Hepatocyte (in vitro differentiated cells): ENCODE measurements at regions not wholly inside any gene's neighbourhood (a gene's known extent, or its start where the extent isn't known, plus 50 kb on each side); places are given as distances from the start of the nearest gene placed in this dataset.

Experiments used
- DNase-seq: peaks from one replicate; pipeline ENCODE4 v3.0.0-alpha.2; 2016; ENCODE audit warnings: low spot score
- H2AFZ ChIP-seq: fragments of 200-600 bp; sonication (generic); 2 replicates; pipeline ENCODE4 v1.6.0; 2016; ENCODE audit warnings: antibody characterized with exemption, mild to moderate bottlenecking
- H3K27ac ChIP-seq: fragments of 200-600 bp; sonication (generic); 2 replicates; pipeline ENCODE4 v1.5.1; 2016; ENCODE audit warnings: mild to moderate bottlenecking
- H3K27me3 ChIP-seq: fragments of 200-600 bp; sonication (generic); 2 replicates; pipeline ENCODE4 v1.6.1; 2016
- H3K36me3 ChIP-seq: fragments of 200-600 bp; sonication (generic); replicated peaks from 2 replicates; pipeline ENCODE4 v1.5.1; 2016; ENCODE audit warnings: low read depth; ENCODE audit not compliant: insufficient read depth
- H3K4me1 ChIP-seq: fragments of 200-600 bp; sonication (generic); 2 replicates; pipeline ENCODE4 v1.5.1; 2016; ENCODE audit warnings: mild to moderate bottlenecking, moderate library complexity; ENCODE audit not compliant: insufficient read depth
- H3K4me2 ChIP-seq: fragments of 200-600 bp; sonication (generic); 2 replicates; pipeline ENCODE4 v1.6.0; 2016
- H3K4me3 ChIP-seq: fragments of 200-600 bp; sonication (generic); 2 replicates; pipeline ENCODE4 v1.5.1; 2016; ENCODE audit warnings: mild to moderate bottlenecking
- H3K79me2 ChIP-seq: fragments of 200-600 bp; sonication (generic); 2 replicates; pipeline ENCODE4 v1.6.0; 2017; ENCODE audit warnings: mild to moderate bottlenecking
- H3K9me2 ChIP-seq: fragments of 200-600 bp; sonication (generic); replicated peaks from 2 replicates; pipeline ENCODE4 v1.6.0; 2017; ENCODE audit warnings: mild to moderate bottlenecking; ENCODE audit not compliant: insufficient read depth
- H3K9me3 ChIP-seq: fragments of 200-600 bp; sonication (generic); 2 replicates; pipeline ENCODE4 v1.5.1; 2016; ENCODE audit warnings: low read depth, mild to moderate bottlenecking
- H4K20me1 ChIP-seq: fragments of 200-600 bp; sonication (generic); 2 replicates; pipeline ENCODE4 v1.6.0; 2016; ENCODE audit warnings: mild to moderate bottlenecking; ENCODE audit not compliant: insufficient read depth, poor library complexity, severe bottlenecking
- CTCF ChIP-seq: fragments of 200-600 bp; sonication (generic); IDR thresholded peaks from 2 replicates; pipeline ENCODE4 v1.5.1; 2016; ENCODE audit warnings: antibody characterized with exemption, mild to moderate bottlenecking; ENCODE audit not compliant: poor library complexity
- EZH2 ChIP-seq: fragments of 200-600 bp; sonication (generic); IDR thresholded peaks from 2 replicates; pipeline ENCODE4 v1.6.1; 2016; ENCODE audit warnings: antibody characterized with exemption, mild to moderate bottlenecking, borderline replicate concordance
- EZH2phosphoT487 ChIP-seq: fragments of 200-600 bp; sonication (generic); IDR thresholded peaks from one replicate; pipeline ENCODE4 v1.6.1; 2018; ENCODE audit warnings: antibody characterized with exemption, mild to moderate bottlenecking, low read depth, moderate library complexity; ENCODE audit not compliant: unreplicated experiment, severe bottlenecking
- WGBS: methylation state at CpG from one replicate; pipeline ENCODE4 v1.1.6; 2016; ENCODE audit warnings: low lambda C conversion rate; ENCODE audit errors: missing lambda C conversion rate; 5-methylcytosine and 5-hydroxymethylcytosine counted together

- no peak overlapping the region for H3K4me2 ChIP-seq
- no peaks in the 10 kb centered on the region for H3K27me3 ChIP-seq
- no peaks in the 10 kb centered on the region for H4K20me1 ChIP-seq
- no peak for DNase-seq
- no peaks in the 10 kb centered on the region for H3K36me3 ChIP-seq
- H3K4me3 ChIP-seq: no peak overlapping the region
- no peak for TF ChIP-seq EZH2
- TF ChIP-seq CTCF: no peak
- no peak for TF ChIP-seq EZH2phosphoT487
- H3K9me2 ChIP-seq: no peaks in the 10 kb centered on the region
- H2AFZ ChIP-seq: no peak overlapping the region
- 76% methylated on average over 3 of the region's 3 CpGs for WGBS
- H3K27ac ChIP-seq: no peak overlapping the region
- no peaks in the 10 kb centered on the region for H3K79me2 ChIP-seq
- no peaks in the 10 kb centered on the region for H3K9me3 ChIP-seq
- peaks cover 25% of the 10 kb centered on the region for H3K4me1 ChIP-seq
Measured at GRCh38 chr10:29856295-29856694, 203.1 kb downstream of the JCAD start.

GRCh38 chr10:29853913-29854312 lies 205.5 kb downstream of the JCAD start:
- WGBS: 92% methylated on average over 4 of the region's 4 CpGs
- Histone ChIP-seq H3K9me3 (no peaks in the 10 kb centered on the region), H3K36me3 (no peaks in the 10 kb centered on the region), H3K4me1 (peaks cover 18% of the 10 kb centered on the region), H3K4me2 (no peak overlapping the region), H4K20me1 (no peaks in the 10 kb centered on the region), H2AFZ (no peak overlapping the region), H3K4me3 (no peak overlapping the region), H3K79me2 (no peaks in the 10 kb centered on the region), H3K9me2 (no peaks in the 10 kb centered on the region), H3K27me3 (no peaks in the 10 kb centered on the region), H3K27ac (no peak overlapping the region)
- DNase-seq: no peak
- no peak for TF ChIP-seq EZH2
- TF ChIP-seq EZH2phosphoT487: no peak
- no peak for TF ChIP-seq CTCF

GRCh38 chr10:29851241-29851640 lies 208.1 kb downstream of the JCAD start:
- Histone ChIP-seq H3K27ac (no peak overlapping the region), H3K9me3 (no peaks in the 10 kb centered on the region), H3K79me2 (no peaks in the 10 kb centered on the region), H3K4me1 (peaks cover 6% of the 10 kb centered on the region), H3K36me3 (no peaks in the 10 kb centered on the region), H3K27me3 (no peaks in the 10 kb centered on the region), H3K4me3 (no peak overlapping the region), H3K4me2 (no peak overlapping the region), H3K9me2 (no peaks in the 10 kb centered on the region), H4K20me1 (no peaks in the 10 kb centered on the region), H2AFZ (no peak overlapping the region)
- 84% methylated on average over 5 of the region's 5 CpGs for WGBS
- no peak for DNase-seq
- TF ChIP-seq CTCF: no peak
- TF ChIP-seq EZH2: no peak
- TF ChIP-seq EZH2phosphoT487: no peak

GRCh38 chr10:29850371-29850770 lies 209.0 kb downstream of the JCAD start:
- Histone ChIP-seq H3K9me3 (no peaks in the 10 kb centered on the region), H3K4me1 (peaks cover 6% of the 10 kb centered on the region), H3K27ac (no peak overlapping the region), H3K4me2 (no peak overlapping the region), H3K36me3 (no peaks in the 10 kb centered on the region), H4K20me1 (no peaks in the 10 kb centered on the region), H3K79me2 (no peaks in the 10 kb centered on the region), H3K9me2 (no peaks in the 10 kb centered on the region), H3K4me3 (no peak overlapping the region), H2AFZ (no peak overlapping the region), H3K27me3 (no peaks in the 10 kb centered on the region)
- TF ChIP-seq EZH2: no peak
- no peak for TF ChIP-seq EZH2phosphoT487
- no peak for TF ChIP-seq CTCF
- WGBS: 98% methylated on average over 3 of the region's 3 CpGs
- DNase-seq: no peak
